RKO (cell line): ENCODE measurements at regions not wholly inside any gene's neighbourhood (a gene's known extent, or its start where the extent isn't known, plus 50 kb on each side); places are given as distances from the start of the nearest gene placed in this dataset.

Experiments
- DNase-seq: peaks from one replicate; pipeline ENCODE4 v3.0.0-alpha.2; 2016; ENCODE audit warnings: low spot score

GRCh38 chr20:37643400-37643799, 50.4 kb upstream of the CTNNBL1 start:
- DNase-seq, result peak; percentile 15

DNA sequence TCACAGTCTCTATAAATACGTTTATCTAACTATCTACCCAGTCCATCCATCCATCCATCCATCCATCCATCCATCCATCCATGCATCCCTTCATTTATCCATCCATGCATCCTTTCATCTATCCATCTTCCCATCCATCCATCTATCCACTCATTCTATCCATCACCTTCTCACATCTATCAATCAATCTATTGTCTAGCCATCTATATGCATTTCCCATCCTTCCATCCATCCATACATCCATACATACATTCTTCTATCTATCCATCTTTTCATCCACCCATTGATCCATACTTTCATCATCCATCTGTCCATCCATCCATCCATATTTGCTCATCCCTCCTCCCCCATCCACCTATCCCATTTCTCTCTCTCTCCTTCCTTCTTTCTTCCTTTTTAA, 51.6 kb upstream of the CTNNBL1 start:
- DNase-seq, result no peak

GRCh38 chr20:37640600-37641561, 52.9 kb upstream of the CTNNBL1 start:
- peak; percentile 12 for DNase-seq

GRCh38 chr20:37638527-37638926, 55.3 kb upstream of the CTNNBL1 start:
- DNase-seq, result no peak

GRCh38 chr20:37636977-37637376, 56.9 kb upstream of the CTNNBL1 start:
- DNase-seq, result no peak

- DNase-seq, result no peak
These were observed 57.4 kb upstream of the CTNNBL1 start for GRCh38 chr20:37636212-37636975.

DNA sequence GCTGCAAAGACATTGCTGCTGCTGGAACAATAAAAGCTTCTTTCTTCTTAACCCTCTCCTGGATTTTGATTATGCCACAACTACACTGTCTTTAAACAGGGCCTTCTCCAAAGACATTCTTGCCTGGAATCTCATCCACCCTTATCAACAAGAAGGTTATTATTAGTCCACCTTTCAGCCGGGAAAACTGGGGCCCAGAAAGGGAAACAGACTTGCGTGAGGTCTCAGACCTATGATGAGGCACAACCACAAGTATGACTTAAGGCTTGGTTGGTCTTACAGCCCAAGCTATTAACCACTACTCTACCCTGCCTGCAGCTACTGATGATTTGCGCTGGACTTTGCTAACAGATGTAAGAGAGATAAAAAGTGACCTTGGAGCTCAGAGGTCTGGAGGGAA, 62.8 kb upstream of the CTNNBL1 start:
- DNase-seq, result no peak

DNA sequence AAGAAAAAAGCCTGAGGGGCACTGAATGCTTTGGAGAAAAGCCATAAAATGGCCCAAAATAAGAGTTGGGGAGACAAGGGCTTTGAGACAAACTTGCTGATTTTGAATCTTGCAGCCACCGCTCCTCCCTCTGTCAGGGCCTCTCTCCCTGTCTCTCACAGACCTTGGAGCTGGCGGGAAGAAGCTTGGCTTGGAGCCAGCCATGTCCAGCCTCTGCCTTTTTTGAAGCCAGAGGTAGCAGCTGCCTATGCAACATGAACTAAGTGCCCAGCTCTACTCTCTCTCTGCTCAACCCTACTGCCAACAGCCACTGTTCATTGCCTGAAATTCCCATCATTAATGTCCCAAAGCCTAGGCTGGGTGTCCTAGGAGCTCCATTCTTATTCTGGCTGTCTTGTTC, 63.7 kb upstream of the CTNNBL1 start:
- DNase-seq, result no peak

DNA sequence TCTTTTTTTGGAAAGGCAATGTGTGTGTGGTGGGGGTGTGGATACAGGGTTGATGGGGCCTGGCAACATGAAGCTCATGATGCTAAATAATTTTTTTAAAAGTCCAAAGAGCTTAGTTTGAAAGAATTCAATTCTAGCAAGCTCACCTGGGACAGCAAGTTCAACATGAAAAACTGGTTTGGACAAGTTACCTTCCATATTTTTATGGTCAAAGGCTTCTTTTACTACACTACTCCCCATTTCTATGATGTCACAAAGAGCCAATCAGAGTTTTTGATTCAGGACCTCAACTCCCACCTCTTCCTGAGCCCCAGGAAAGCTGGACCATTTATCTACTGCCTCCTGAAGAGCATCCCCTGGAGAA, 66.1 kb upstream of the CTNNBL1 start:
- no peak for DNase-seq

DNA sequence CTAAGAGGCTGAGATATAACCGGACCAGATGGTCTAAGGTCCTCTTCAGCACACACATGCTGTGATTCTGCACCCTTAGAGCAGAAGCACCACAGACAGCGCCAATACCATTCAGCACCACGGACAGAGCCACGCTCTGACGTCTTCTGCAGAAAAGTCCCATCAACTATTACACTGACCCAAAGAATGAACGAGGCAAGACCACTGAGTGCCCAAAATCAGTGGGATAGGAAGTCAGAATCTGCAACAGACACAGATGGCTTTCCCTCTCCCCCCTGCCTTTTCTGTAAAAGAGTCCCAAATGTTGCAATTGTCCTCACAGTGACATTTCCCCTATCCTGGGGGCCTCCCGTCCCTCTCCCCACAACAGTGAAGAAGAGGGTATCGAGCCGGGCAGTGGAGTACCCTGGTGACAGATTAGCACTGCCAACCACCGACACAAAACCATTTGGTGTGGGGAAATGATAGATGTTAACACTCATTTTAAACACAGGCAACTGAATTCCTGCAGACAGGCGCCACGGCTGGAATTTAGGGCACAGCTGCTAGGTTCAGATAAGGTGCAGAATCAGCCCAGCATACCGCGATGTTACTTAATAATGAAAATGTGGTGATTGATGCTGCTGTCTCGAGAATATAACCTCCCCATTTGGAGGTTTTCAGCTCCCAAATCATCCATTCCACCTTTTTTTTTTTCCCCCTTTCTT, 66.6 kb upstream of the CTNNBL1 start:
- peak; percentile 73 for DNase-seq

DNA sequence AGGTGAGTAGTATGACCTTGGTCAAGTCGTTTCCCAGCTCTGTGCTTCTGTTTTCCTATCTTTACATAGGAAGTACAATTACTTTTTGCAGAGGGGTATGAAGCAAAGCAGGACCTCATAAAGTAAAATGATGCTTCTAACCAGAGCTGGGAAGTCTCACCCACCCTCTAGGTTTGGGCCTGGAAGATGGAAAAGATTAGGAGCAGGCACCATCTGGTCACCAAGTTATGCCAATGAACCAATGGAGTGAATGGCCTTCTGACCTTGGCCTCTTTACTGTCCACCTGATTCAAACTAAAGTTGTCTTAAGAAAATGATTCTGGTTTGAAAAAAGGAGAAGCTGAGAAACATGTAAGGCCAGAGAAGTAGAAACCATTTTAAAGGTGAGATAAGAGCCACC, 68.9 kb upstream of the CTNNBL1 start:
- no peak for DNase-seq

- no peak for DNase-seq
These were observed 71.1 kb upstream of the CTNNBL1 start for GRCh38 chr20:37622728-37623127.

- DNase-seq, result no peak
These were observed 74.3 kb upstream of the CTNNBL1 start for GRCh38 chr20:37619496-37619895.

DNA sequence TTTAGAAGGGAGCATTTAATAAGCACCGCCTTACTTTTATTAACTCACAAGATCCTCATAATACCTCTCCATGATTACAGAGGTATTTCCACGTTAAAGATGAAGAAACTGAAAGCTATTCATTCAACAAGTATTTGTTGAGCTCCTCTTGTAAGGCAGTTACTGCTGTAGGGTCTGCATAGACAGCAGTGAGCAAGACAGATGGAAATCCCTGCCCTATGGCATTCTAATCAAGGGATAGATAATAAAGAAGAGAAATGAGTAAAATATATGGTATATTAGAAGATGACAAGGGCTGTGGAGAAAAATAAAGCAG, 77.8 kb upstream of the CTNNBL1 start:
- no peak for DNase-seq

DNA sequence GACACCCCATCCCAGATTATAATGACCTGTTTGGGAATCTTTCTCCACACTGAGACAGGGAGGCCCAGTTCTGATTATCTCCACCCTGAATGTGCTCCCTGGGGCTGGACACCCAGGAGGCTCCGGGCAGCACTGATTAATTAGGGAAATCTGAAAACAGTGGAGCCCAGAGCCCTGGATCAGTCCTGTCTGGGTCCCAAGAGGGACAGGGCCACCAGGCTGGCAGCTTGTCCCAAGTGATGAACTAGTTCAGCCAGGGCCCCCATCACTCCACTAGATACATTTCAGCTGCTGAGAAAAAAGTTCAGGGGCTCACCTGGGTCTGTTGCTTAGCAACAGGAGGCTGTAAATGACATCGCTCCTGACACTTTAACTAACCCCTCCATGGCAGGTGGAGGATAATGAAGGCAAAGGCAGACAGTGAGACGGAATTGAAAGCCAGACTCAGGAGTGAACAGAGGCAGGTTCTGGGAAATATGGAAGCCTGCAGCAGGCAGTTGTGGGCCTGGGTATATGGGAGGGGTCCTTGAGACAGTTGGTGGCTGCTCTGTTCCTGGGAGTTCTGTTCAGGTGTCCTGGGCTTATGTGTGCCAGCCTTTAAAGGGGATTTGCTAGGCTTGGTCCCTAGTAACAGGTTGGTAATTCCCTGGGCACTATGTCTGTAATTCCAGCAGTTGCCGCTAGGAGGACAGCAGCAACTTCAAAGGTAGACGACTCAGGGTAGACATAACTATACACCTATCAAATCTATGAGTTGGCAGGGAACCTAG, 78.3 kb upstream of the CTNNBL1 start:
- peak; percentile 53 for DNase-seq

DNA sequence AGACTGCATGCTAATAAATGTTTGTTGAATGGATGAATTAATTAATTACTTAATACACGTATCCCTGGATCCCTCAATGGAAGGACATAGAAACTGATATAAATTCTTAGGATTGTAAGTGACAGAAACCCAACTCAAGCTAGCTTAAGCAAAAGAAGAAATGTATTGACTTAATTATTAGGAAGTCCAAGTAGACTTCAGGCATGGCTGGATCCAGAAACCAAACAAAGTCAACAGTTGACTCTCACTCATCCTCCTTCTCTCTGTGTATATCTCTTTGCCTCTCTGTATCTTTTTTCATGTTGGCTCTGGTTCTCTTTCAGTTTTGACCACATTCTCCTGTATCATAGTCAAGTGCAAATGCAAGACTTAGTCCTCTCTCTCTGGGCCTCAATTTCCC, 82.0 kb upstream of the CTNNBL1 start:
- no peak for DNase-seq

DNA sequence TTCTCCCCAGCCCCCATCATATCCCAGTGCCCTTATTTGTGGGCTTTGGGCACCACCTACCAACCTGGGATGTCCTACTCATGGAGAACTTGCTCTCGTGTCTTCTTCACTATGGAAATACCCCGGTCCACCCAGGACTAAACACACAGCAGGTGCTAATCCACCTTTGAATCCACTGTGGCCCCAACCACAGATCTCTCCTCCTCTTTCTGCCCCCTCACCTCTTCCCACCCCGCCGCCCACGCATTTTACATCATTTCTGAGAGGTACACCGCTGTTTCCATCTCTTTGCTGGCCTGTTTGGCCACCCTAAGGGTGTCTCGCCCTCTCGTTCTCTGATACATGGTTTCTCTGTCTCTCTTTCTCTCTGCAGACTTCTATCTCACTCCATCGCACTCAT, 82.5 kb upstream of the CTNNBL1 start:
- DNase-seq, result no peak

DNA sequence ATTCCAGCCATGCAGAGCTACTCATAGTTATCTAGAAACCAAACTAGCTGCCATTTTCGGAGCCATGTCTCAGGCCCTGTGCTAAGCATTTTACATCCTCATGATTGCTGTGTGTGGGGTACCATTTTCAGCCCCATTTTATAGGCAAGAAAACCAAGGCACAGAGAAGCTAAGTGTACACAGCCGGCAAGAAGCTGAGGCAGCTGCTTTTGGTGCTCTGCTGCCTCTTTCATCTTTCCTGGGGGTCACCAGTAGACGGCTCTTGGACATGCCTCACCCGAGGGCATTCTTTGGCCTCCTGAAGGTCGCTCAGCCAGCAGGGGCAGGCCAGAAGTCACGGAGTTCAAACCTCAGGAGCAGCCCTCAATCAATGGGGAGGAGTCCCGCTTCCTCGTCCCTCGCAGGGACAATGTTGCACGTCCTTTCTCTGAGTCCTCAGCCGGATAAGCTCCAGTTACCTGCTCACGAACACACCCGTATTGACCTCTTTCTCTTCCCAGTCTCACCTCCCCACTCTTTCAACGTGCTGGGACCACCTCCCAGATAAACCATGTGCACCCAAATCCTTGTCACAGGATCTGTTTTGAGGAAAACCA, 82.6 kb upstream of the BLCAP start:
- DNase-seq, result no peak

- no peak for DNase-seq
These were observed 75.0 kb upstream of the BLCAP start for GRCh38 chr20:37602634-37603033.

GRCh38 chr20:37600486-37600885, 72.8 kb upstream of the BLCAP start:
- DNase-seq, result no peak

GRCh38 chr20:37598575-37599342, 71.1 kb upstream of the BLCAP start:
- DNase-seq, result no peak
